AG04449 (cell line): ENCODE measurements at regions not wholly inside any gene's neighbourhood (a gene's known extent, or its start where the extent isn't known, plus 50 kb on each side); places are given as distances from the start of the nearest gene placed in this dataset.

ENCODE experiments used
- CTCF ChIA-PET: fragments of 350-600 bp; formaldehyde crosslinking; extraction: SDS; loops from one replicate; lab custom pipeline; 2021; ENCODE audit warnings: antibody characterized with exemption; lab: Yijun Ruan, JAX
- POLR2A ChIA-PET: fragments of 400-600, 350-600 bp; formaldehyde crosslinking; extraction: SDS; loops from one replicate; lab custom pipeline; 2020; ENCODE audit warnings: antibody characterized with exemption, inconsistent platforms; lab: Yijun Ruan, JAX
- DNase-seq: peaks from one replicate; pipeline ENCODE4 v3.0.0-alpha.2; 2010; ENCODE audit warnings: low read depth, low spot score
- H3K4me3 ChIP-seq: 2 replicates; pipeline ENCODE4 v1.5.1; 2011; ENCODE audit warnings: low read depth, mild to moderate bottlenecking, control low read depth, low read length
- CTCF ChIP-seq: IDR thresholded peaks from one replicate; pipeline ENCODE4 v1.5.1; 2011; ENCODE audit warnings: mild to moderate bottlenecking, moderate library complexity, low read length, control low read depth, inconsistent platforms; ENCODE audit not compliant: insufficient read depth; ENCODE audit errors: missing control alignments

DNA sequence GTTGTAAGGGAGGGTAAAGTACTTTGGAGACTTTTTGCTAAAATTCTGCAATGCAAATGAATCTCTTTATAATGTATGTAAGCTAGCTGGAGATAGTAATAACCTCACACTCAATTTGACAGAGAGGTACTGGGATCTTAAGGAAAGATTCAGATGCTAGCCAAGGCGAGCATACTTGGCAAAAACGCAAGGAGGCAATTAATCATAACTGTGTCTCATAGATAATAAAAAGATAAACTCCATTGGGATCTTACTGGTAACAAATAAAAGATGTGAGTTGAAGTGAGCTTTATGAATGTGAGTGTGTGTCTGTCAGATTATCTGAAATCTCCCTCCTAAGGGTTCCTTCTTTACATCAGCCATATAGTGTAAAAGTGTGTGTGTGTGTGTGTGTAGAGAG is 533.0 kb downstream of the TMX3 start:
- no peak for TF ChIP-seq CTCF
- DNase-seq: no peak
- H3K4me3 ChIP-seq: no peak overlapping the region
- CTCF ChIA-PET: interaction anchor here (1.6 kb wide), 1 partner anchor 965 kb away, joined by 3 read pairs; no protein-coding TSS in a partner anchor
- POLR2A ChIA-PET: no interaction called here

- H3K4me3 ChIP-seq: no peak overlapping the region
- no peak for TF ChIP-seq CTCF
- DNase-seq: no peak
- ChIA-PET CTCF (no interaction called here), POLR2A (no interaction called here)
Measured at GRCh38 chr18:68179811-68180210, 535.1 kb downstream of the TMX3 start.

DNA sequence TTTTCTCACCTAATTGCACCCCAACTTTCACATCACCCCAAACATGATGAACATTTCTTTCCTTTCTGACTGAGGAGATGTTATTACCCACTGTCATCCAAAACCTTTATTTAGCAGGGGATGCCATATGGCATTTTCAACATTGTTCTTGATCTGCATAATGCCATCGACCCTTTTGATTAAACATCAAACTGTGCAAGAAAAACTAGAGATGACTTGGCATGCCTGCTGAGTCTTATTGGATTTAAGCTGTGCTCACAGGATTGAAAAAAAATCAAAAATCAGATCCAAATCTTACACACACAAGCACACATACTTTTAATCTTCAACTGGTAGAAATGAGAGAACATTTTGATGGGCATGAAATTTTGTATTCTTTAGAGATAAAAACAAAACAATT is 536.0 kb downstream of the TMX3 start:
- DNase-seq: no peak
- CTCF ChIA-PET: interaction anchor here (0.8 to 1.2 kb wide), 2 partner anchors 8 to 445 kb away, joined by 3 read pairs; no protein-coding TSS in a partner anchor
- no peak overlapping the region for H3K4me3 ChIP-seq
- POLR2A ChIA-PET: interaction anchor here (1.0 kb wide), 2 partner anchors 84 to 248 kb away, joined by 4 read pairs; no protein-coding TSS in a partner anchor
- TF ChIP-seq CTCF: no peak

GRCh38 chr18:68177807-68178702 is 536.9 kb downstream of the TMX3 start:
- POLR2A ChIA-PET: interaction anchor here (1.0 kb wide), 2 partner anchors 85 to 247 kb away, joined by 4 read pairs; no protein-coding TSS in a partner anchor
- H3K4me3 ChIP-seq: no peak overlapping the region
- no peak for TF ChIP-seq CTCF
- CTCF ChIA-PET: interaction anchor here (0.8 to 1.2 kb wide), 2 partner anchors 9 to 446 kb away, joined by 3 read pairs; no protein-coding TSS in a partner anchor
- DNase-seq: peak; percentile 98

DNA sequence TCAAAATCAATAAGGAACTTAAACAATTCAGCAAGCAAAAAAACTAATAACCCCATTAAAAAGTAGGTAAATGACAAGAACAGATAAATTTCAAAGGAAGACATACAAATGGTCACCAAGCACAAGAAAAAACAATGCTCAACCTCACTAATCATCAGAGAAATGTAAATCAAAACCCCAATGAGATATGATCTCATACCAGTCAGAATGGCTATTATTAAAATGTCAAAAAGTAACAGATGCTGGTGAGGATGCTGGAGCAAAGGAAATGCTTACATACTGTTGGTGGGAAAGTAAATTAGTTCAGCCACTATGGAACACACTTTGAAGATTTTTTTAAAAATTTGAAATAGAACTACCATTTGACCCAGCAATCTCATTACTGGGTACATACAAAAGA is 538.0 kb downstream of the TMX3 start:
- no peak for TF ChIP-seq CTCF
- no peak for DNase-seq
- no peak overlapping the region for H3K4me3 ChIP-seq
- ChIA-PET CTCF (no interaction called here), POLR2A (no interaction called here)
